Naive thymus-derived CD4-positive, alpha-beta T cell (primary cell): ENCODE measurements at regions not wholly inside any gene's neighbourhood (a gene's known extent, or its start where the extent isn't known, plus 50 kb on each side); places are given as distances from the start of the nearest gene placed in this dataset.

Experiments used
- ATAC-seq: fragments of 150-1000 bp; cut with Tn5 transposase; 2 replicates; pipeline ENCODE4 v1.10.0; 2021; ENCODE audit warnings: mild to moderate bottlenecking, moderate library complexity
- CTCF ChIA-PET: fragments of 350-600 bp; sonication (Branson Sonifier 250); formaldehyde crosslinking; loops from one replicate; lab custom pipeline; 2021; ENCODE audit warnings: antibody characterized with exemption; lab: Charles Lee
- POLR2A ChIA-PET: fragments of 350-600 bp; sonication (Branson Sonifier 250); formaldehyde crosslinking; loops from one replicate; lab custom pipeline; 2021; ENCODE audit warnings: antibody characterized with exemption, inconsistent platforms; lab: Charles Lee
- DNase-seq, 9 donors: peaks; one replicate each; pipeline versions ENCODE4 v3.0.0 to v3.0.0-alpha.2; 2020 to 2022; ENCODE audit warnings: mixed read lengths in 1 of 9
- H3K27ac ChIP-seq: one replicate; pipeline ENCODE4 v1.7.0; 2013; ENCODE audit warnings: mild to moderate bottlenecking, low read depth, low read length, moderate library complexity
- H3K27me3 ChIP-seq, 2 donors: one replicate each; pipeline ENCODE4 v1.7.0; 2013; ENCODE audit warnings: low read length in 2 of 2, mild to moderate bottlenecking in 2 of 2, moderate library complexity in 2 of 2; ENCODE audit not compliant: control insufficient read depth in 2 of 2, insufficient read depth in 2 of 2
- H3K36me3 ChIP-seq, 3 experiments: 1 replicate in 2 of 3; 2 replicates in 1 of 3; pipeline ENCODE4 v1.7.0; 2013; ENCODE audit warnings: low read length in 3 of 3, mild to moderate bottlenecking in 3 of 3, moderate library complexity in 1 of 3; ENCODE audit not compliant: insufficient read depth in 3 of 3, control insufficient read depth in 2 of 3
- H3K4me1 ChIP-seq, 2 donors: one replicate each; pipeline ENCODE4 v1.7.0; 2013; ENCODE audit warnings: low read length in 2 of 2, mild to moderate bottlenecking in 2 of 2, moderate library complexity in 1 of 2; ENCODE audit not compliant: control insufficient read depth in 2 of 2, insufficient read depth in 2 of 2
- H3K4me3 ChIP-seq: 2 replicates; pipeline ENCODE4 v1.7.0; 2013; ENCODE audit warnings: mild to moderate bottlenecking, low read length
- H3K9me3 ChIP-seq, 3 experiments: 1 replicate in 2 of 3; 2 replicates in 1 of 3; pipeline ENCODE4 v1.7.0; 2013; ENCODE audit warnings: low read length in 3 of 3; ENCODE audit not compliant: control insufficient read depth in 2 of 3
- H3K27ac Mint-ChIP-seq, 9 donors: one replicate each; pipeline ENCODE4 v1.8.0; 2020 to 2022; ENCODE audit warnings: mixed read lengths in 9 of 9, mild to moderate bottlenecking in 8 of 9, moderate library complexity in 5 of 9, inconsistent platforms in 2 of 9
- H3K27me3 Mint-ChIP-seq, 5 donors: one replicate each; pipeline ENCODE4 v1.8.0; 2021 to 2022; ENCODE audit warnings: mixed read lengths in 5 of 5, mild to moderate bottlenecking in 1 of 5
- H3K36me3 Mint-ChIP-seq, 5 donors: one replicate each; pipeline ENCODE4 v1.8.0; 2020 to 2022; ENCODE audit warnings: mixed read lengths in 5 of 5, mild to moderate bottlenecking in 3 of 5, inconsistent platforms in 1 of 5
- H3K4me1 Mint-ChIP-seq, 7 donors: one replicate each; pipeline ENCODE4 v1.8.0; 2020 to 2022; ENCODE audit warnings: mixed read lengths in 7 of 7, mild to moderate bottlenecking in 3 of 7, inconsistent platforms in 1 of 7
- H3K4me3 Mint-ChIP-seq, 10 donors: one replicate each; pipeline ENCODE4 v1.8.0; 2020 to 2022; ENCODE audit warnings: mild to moderate bottlenecking in 10 of 10, mixed read lengths in 10 of 10, moderate library complexity in 6 of 10, inconsistent platforms in 2 of 10
- H3K9me3 Mint-ChIP-seq, 11 donors: one replicate each; pipeline ENCODE4 v1.8.0; 2020 to 2022; ENCODE audit warnings: mixed read lengths in 11 of 11, mild to moderate bottlenecking in 4 of 11, inconsistent platforms in 1 of 11, moderate library complexity in 1 of 11
- intact Hi-C, 2 donors: fragments of 100-400 bp; cut with micrococcal nuclease; formaldehyde crosslinking; loops; one replicate each; pipeline ENCODE4 v1.15.1; 2023

DNA sequence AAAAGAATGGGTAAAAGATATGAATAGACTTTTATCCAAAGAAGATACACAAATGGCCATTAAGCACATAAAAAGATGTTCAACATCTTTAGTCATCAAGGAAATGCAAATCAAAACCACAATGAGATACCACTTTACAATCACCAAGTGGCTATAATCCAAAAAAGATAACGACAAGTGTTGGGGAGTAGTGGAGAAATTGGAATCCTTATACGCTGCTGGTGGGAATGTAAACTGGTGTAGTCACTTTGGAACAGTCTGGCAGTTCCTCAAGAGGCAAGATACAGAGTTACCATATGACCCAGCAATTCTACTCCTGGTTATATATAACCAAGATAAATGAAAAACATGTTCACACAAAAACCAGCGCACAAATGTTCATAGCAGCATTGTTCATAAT, 234.9 kb downstream of the SPATA31D1 start:
- POLR2A ChIA-PET, result no interaction called here
- H3K4me1 ChIP-seq, result no peaks in the 10 kb centered on the region
- CTCF ChIA-PET, result no interaction called here
- H3K27me3 ChIP-seq, result no peaks in the 10 kb centered on the region
- Mint-ChIP-seq H3K4me1 (no peaks in the 10 kb centered on the region), H3K9me3 (peaks cover 2 to 14% (median 6%) of the 10 kb centered on the region in 11 donors), H3K27ac (no peak overlapping the region), H3K4me3 (no peak overlapping the region), H3K36me3 (peaks cover 0 to 6% (median 0%) of the 10 kb centered on the region in 5 donors), H3K27me3 (peaks cover 0 to 6% (median 0%) of the 10 kb centered on the region in 5 donors)
- no peaks in the 10 kb centered on the region for H3K9me3 ChIP-seq
- no peak overlapping the region for H3K4me3 ChIP-seq
- no peak for ATAC-seq
- no peak for DNase-seq
- H3K27ac ChIP-seq, result no peak overlapping the region
- H3K36me3 ChIP-seq, result no peaks in the 10 kb centered on the region
- intact Hi-C loops, result no loop called here

DNA sequence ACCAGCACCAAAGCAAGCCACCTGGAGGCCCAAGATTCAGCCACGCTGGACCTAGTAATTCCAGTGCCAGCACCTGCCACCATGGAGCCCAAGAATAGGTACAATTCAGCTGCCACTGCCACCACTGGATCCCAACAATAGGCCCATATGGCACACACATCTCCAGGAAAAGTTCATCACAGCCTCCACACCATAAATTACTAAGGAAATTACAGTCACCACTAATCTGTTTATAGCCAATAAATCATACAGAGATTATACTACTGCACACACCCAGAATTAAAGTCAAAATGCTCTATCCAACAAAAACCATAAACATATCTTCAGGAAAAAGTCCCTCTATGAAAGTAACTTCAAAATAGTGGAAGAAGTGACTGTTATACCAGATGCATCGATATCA, 242.8 kb downstream of the SPATA31D1 start:
- ATAC-seq, result no peak
- H3K9me3 Mint-ChIP-seq, result peaks cover 15 to 46% (median 23%) of the 10 kb centered on the region in 11 donors
- no peaks in the 10 kb centered on the region for H3K4me1 Mint-ChIP-seq
- H3K27ac Mint-ChIP-seq, result no peak overlapping the region
- Histone ChIP-seq H3K4me3 (no peak overlapping the region), H3K27me3 (no peaks in the 10 kb centered on the region), H3K9me3 (peaks cover 0 to 13% (median 0%) of the 10 kb centered on the region in 3 experiments), H3K4me1 (no peaks in the 10 kb centered on the region), H3K36me3 (no peaks in the 10 kb centered on the region), H3K27ac (no peak overlapping the region)
- intact Hi-C loops, result no loop called here
- POLR2A ChIA-PET, result no interaction called here
- H3K36me3 Mint-ChIP-seq, result peaks cover 0 to 11% (median 0%) of the 10 kb centered on the region in 5 donors
- peaks cover 0 to 6% (median 0%) of the 10 kb centered on the region in 5 donors for H3K27me3 Mint-ChIP-seq
- no peak for DNase-seq
- no peak overlapping the region for H3K4me3 Mint-ChIP-seq
- CTCF ChIA-PET, result no interaction called here

DNA sequence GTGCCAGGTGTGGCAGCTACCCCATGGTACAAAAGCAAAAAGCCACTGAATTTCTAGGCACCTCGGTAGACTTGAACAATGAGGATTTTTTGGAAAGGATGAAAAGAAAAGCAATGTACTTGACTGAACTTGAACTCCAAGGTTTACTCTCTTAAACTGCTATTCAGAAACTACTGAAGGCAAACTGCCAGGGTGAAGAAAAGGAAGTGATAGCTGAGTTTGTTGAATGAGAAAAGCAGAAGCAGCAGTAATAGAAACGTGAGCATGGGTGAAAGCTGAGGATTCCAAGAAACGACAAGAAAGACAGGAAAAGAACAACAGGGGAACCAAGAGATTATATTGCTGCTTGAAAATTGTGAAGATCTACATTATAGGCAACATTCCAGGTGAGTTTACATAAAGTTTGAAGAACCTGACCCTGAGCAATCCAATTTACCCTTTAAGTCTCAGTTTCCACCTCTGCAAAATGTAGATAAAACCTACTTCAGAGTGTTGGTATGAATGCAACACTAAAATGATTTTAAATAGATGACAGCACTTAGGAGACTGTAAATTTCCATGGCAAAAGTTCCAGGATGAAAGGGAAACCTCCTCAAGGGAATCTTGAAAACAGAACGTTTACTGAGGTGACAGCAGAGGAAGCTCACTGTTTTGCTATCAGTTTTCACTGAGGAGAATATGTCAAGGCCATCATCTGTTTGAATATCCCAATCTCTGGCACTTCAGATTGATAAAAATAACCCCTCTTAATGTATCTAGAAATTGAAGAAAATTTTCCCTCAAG, 245.8 kb downstream of the SPATA31D1 start:
- DNase-seq (no peak), ATAC-seq (no peak)
- CTCF ChIA-PET, result no interaction called here
- intact Hi-C loops, result no loop called here
- H3K27ac ChIP-seq, result no peak overlapping the region
- Mint-ChIP-seq H3K9me3 (peaks cover 11 to 50% (median 23%) of the 10 kb centered on the region in 11 donors), H3K4me3 (no peak overlapping the region), H3K4me1 (no peaks in the 10 kb centered on the region), H3K27ac (no peak overlapping the region), H3K36me3 (peaks cover 0 to 6% (median 0%) of the 10 kb centered on the region in 5 donors), H3K27me3 (no peaks in the 10 kb centered on the region)
- H3K4me3 ChIP-seq, result no peak overlapping the region
- no peaks in the 10 kb centered on the region for H3K36me3 ChIP-seq
- POLR2A ChIA-PET, result no interaction called here
- H3K4me1 ChIP-seq, result no peaks in the 10 kb centered on the region
- H3K9me3 ChIP-seq, result peaks cover 0 to 13% (median 0%) of the 10 kb centered on the region in 3 experiments
- no peaks in the 10 kb centered on the region for H3K27me3 ChIP-seq

DNA sequence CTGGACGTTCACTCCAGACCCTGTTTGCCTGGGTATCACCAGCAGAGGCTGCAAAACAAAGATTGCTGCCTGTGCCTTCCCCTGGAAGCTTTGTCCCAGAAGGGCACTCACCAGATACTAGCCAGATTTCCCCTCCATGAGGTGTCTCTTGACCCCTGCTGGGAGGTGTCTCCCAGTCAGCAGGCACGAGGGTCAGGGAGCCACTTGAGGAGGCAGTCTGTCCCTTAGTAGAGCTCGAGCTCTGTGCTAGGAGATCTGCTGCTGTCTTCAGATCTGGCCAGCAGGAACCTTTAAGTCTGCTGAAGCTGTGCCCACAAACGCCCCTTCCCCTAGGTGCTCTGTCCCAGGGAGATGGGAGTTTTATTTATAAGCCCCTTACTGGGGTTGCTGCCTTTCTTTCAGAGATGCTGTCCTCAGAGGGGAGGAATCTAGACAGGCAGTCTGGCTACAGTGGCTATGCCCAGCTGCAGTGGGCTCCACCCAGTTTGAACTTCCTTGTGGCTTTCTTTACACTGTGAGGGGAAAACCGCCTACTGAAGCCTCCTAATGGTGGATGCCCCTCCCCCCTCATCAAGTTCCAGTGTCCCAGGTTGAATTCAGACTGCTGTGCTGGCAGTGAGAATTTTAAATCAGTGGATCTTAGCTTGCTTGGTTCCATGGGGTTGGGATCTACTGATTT, 253.9 kb downstream of the SPATA31D1 start:
- Histone ChIP-seq H3K27ac (no peak overlapping the region), H3K27me3 (no peaks in the 10 kb centered on the region), H3K36me3 (no peaks in the 10 kb centered on the region), H3K9me3 (no peaks in the 10 kb centered on the region), H3K4me3 (no peak overlapping the region), H3K4me1 (no peaks in the 10 kb centered on the region)
- ChIA-PET POLR2A (no interaction called here), CTCF (no interaction called here)
- no peak overlapping the region for H3K4me3 Mint-ChIP-seq
- ATAC-seq (no peak), DNase-seq (no peak)
- no peak overlapping the region for H3K27ac Mint-ChIP-seq
- no peaks in the 10 kb centered on the region for H3K27me3 Mint-ChIP-seq
- intact Hi-C loops, result no loop called here
- H3K9me3 Mint-ChIP-seq, result peaks cover 8 to 57% (median 17%) of the 10 kb centered on the region in 11 donors
- H3K36me3 Mint-ChIP-seq, result no peaks in the 10 kb centered on the region
- no peaks in the 10 kb centered on the region for H3K4me1 Mint-ChIP-seq

DNA sequence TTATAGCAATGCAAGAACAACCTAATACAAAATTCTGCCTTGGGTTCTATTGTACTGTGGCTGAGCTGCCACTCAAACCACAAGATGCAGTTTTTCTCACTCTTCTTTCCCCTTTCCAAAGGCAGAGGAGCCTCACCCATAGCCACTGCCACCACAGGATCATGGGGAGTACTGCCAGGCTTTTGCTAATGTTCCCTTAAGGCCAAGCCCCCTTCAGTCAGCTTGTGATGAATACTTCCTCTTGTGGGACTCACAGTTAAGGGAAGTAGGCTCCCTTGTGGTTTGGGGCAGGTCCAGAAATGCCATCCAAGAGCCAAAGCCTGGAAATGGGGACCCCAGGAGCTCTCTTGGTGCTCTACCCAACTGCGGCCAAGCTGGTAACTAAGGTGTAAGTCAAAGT, 258.7 kb downstream of the SPATA31D1 start:
- intact Hi-C loops, result no loop called here
- H3K27me3 ChIP-seq, result no peaks in the 10 kb centered on the region
- CTCF ChIA-PET, result no interaction called here
- no peaks in the 10 kb centered on the region for H3K4me1 ChIP-seq
- H3K36me3 ChIP-seq, result no peaks in the 10 kb centered on the region
- no peak overlapping the region for H3K4me3 ChIP-seq
- Mint-ChIP-seq H3K4me1 (no peaks in the 10 kb centered on the region), H3K4me3 (no peak overlapping the region), H3K27ac (no peak overlapping the region), H3K9me3 (peaks cover 0 to 16% (median 6%) of the 10 kb centered on the region in 11 donors), H3K27me3 (no peaks in the 10 kb centered on the region), H3K36me3 (no peaks in the 10 kb centered on the region)
- POLR2A ChIA-PET, result no interaction called here
- no peaks in the 10 kb centered on the region for H3K9me3 ChIP-seq
- ATAC-seq, result peak; percentile 69
- H3K27ac ChIP-seq, result no peak overlapping the region
- no peak for DNase-seq

DNA sequence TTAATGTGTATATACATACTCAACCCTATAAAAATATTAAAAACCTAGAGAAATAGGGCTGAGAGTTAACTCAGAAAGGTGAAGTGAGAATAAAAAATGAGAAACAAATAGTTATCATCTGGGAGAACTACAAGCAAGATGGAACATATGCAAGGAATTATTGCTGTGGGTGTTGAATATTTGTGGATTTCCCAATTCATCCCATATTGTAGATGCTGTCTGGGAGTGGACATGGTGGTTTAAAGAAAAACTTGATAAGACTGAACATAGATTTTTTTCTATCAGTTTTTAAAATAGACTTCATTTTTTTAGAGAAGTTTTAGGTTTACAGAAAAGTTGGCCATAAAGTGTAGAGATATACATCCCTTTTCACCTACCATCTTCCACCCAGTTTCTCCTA, 263.5 kb downstream of the SPATA31D1 start:
- H3K4me3 ChIP-seq, result no peak overlapping the region
- Mint-ChIP-seq H3K4me1 (no peaks in the 10 kb centered on the region), H3K9me3 (peaks cover 0 to 12% (median 1%) of the 10 kb centered on the region in 11 donors), H3K4me3 (no peak overlapping the region), H3K27ac (no peak overlapping the region), H3K36me3 (no peaks in the 10 kb centered on the region), H3K27me3 (no peaks in the 10 kb centered on the region)
- no peaks in the 10 kb centered on the region for H3K9me3 ChIP-seq
- CTCF ChIA-PET, result no interaction called here
- H3K27me3 ChIP-seq, result no peaks in the 10 kb centered on the region
- intact Hi-C loops, result no loop called here
- H3K27ac ChIP-seq, result no peak overlapping the region
- POLR2A ChIA-PET, result no interaction called here
- H3K4me1 ChIP-seq, result no peaks in the 10 kb centered on the region
- DNase-seq (no peak), ATAC-seq (no peak)
- no peaks in the 10 kb centered on the region for H3K36me3 ChIP-seq
